ENCODE measurements at regions not wholly inside any gene's neighbourhood (a gene's known extent, or its start where the extent isn't known, plus 50 kb on each side); places are given as distances from the start of the nearest gene placed in this dataset.
"Not testable (repeated sequence)": the region's sequence is repeated elsewhere in the genome, so short reads cannot be mapped to it uniquely, and the experiment has no call there.

GRCh38 chr9:135181336-135181735, 93.9 kb downstream of the OLFM1 start:
- Mint-ChIP-seq H3K27me3 (ENCODE audit: insufficient read depth, unreplicated experiment) (peaks cover 25% of the 10 kb centered on the region), H3K9me3 (ENCODE audit: unreplicated experiment) (no peaks in the 10 kb centered on the region), H3K36me3 (ENCODE audit: insufficient read depth, unreplicated experiment) (no peaks in the 10 kb centered on the region), H3K27ac (ENCODE audit: low read depth, unreplicated experiment) (no peak overlapping the region), H3K4me1 (ENCODE audit: insufficient read depth, unreplicated experiment) (no peaks in the 10 kb centered on the region), H3K4me3 (ENCODE audit: unreplicated experiment) (no peak overlapping the region)
- no peak for TF ChIP-seq CTCF (IDR thresholded peaks at IDR 0.05; ENCODE audit: unreplicated experiment)
- BruUV-seq (replicated peaks) = no TSS peak
- CTCF ChIA-PET = interaction anchor here (0.5 kb wide), 1 partner anchor 33 kb away, joined by 3 read pairs; no protein-coding TSS in a partner anchor
- intact Hi-C loops (cut with micrococcal nuclease) = no loop called here
- POLR2A ChIA-PET = no interaction called here
- no peak for DNase-seq (ENCODE audit: unreplicated experiment)

- H3K36me3 Mint-ChIP-seq (ENCODE audit: insufficient read depth, unreplicated experiment); H3K4me1 Mint-ChIP-seq (ENCODE audit: insufficient read depth, unreplicated experiment); CTCF ChIA-PET; H3K9me3 Mint-ChIP-seq (ENCODE audit: unreplicated experiment); H3K27ac Mint-ChIP-seq (ENCODE audit: low read depth, unreplicated experiment); DNase-seq (ENCODE audit: unreplicated experiment); H3K4me3 Mint-ChIP-seq (ENCODE audit: unreplicated experiment); POLR2A ChIA-PET; intact Hi-C loops (cut with micrococcal nuclease); BruUV-seq (replicated peaks): not testable (repeated sequence)
- peaks cover 29% of the 10 kb centered on the region for H3K27me3 Mint-ChIP-seq (ENCODE audit: insufficient read depth, unreplicated experiment)
Observed at GRCh38 chr9:135181841-135182240, 94.4 kb downstream of the OLFM1 start.

GRCh38 chr9:135183069-135183468, 95.6 kb downstream of the OLFM1 start:
- H3K36me3 Mint-ChIP-seq (ENCODE audit: insufficient read depth, unreplicated experiment) = no peaks in the 10 kb centered on the region
- TF ChIP-seq CTCF (IDR thresholded peaks at IDR 0.05; ENCODE audit: unreplicated experiment) = no peak
- no peak overlapping the region for H3K4me3 Mint-ChIP-seq (ENCODE audit: unreplicated experiment)
- H3K4me1 Mint-ChIP-seq (ENCODE audit: insufficient read depth, unreplicated experiment) = no peaks in the 10 kb centered on the region
- no peak overlapping the region for H3K27ac Mint-ChIP-seq (ENCODE audit: low read depth, unreplicated experiment)
- no peaks in the 10 kb centered on the region for H3K9me3 Mint-ChIP-seq (ENCODE audit: unreplicated experiment)
- no peak for DNase-seq (ENCODE audit: unreplicated experiment)
- ChIA-PET POLR2A (interaction anchor here (0.6 kb wide), 1 partner anchor 22 kb away, joined by 3 read pairs; no protein-coding TSS in a partner anchor), CTCF (no interaction called here)
- peaks cover 41% of the 10 kb centered on the region for H3K27me3 Mint-ChIP-seq (ENCODE audit: insufficient read depth, unreplicated experiment)
- BruUV-seq (replicated peaks) = no TSS peak
- intact Hi-C loops (cut with micrococcal nuclease) = no loop called here

DNA sequence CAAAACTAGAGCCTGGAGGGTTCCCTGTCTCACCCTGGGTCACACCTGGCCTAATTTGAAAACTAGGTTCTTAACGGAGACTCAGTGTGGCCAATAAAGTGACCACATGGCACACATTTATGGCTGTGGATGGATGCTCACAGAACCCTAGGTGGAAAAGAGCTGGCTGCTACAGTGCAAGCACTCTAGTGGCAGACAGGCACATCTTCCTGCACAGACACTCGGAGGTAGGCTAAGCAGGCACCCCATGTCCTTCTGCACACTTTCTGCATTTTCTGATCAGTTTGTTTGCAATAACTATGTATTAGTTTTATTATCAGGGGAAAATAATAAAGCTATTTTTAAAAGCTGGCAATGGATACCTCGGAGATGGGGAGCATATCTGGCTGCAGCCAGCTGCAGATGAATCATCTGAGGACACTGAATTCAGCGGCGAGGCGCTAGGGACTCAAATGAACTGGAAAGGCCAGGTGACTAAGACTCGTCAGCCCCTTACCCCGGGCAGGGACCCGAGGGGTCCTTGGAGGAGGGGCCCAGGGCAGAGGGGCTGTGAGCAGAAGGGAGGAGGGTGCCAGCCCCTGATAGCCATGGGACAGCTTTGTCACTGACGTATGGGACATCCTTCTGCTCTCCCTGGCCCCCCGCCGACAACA, 96.2 kb downstream of the OLFM1 start:
- Mint-ChIP-seq H3K4me1 (ENCODE audit: insufficient read depth, unreplicated experiment) (no peaks in the 10 kb centered on the region), H3K4me3 (ENCODE audit: unreplicated experiment) (no peak overlapping the region), H3K36me3 (ENCODE audit: insufficient read depth, unreplicated experiment) (no peaks in the 10 kb centered on the region), H3K27ac (ENCODE audit: low read depth, unreplicated experiment) (no peak overlapping the region), H3K9me3 (ENCODE audit: unreplicated experiment) (no peaks in the 10 kb centered on the region), H3K27me3 (ENCODE audit: insufficient read depth, unreplicated experiment) (peaks cover 36% of the 10 kb centered on the region)
- intact Hi-C loops (cut with micrococcal nuclease) = no loop called here
- no peak for DNase-seq (ENCODE audit: unreplicated experiment)
- BruUV-seq (replicated peaks) = no TSS peak
- no peak for TF ChIP-seq CTCF (IDR thresholded peaks at IDR 0.05; ENCODE audit: unreplicated experiment)
- CTCF ChIA-PET = interaction anchor here (0.7 kb wide), 1 partner anchor 47 kb away, joined by 3 read pairs; no protein-coding TSS in a partner anchor
- POLR2A ChIA-PET = interaction anchor here (0.6 kb wide), 1 partner anchor 23 kb away, joined by 3 read pairs; no protein-coding TSS in a partner anchor

Measured in MCF 10A (cell line).